ENCODE measurements at regions not wholly inside any gene's neighbourhood (a gene's known extent, or its start where the extent isn't known, plus 50 kb on each side); places are given as distances from the start of the nearest gene placed in this dataset.

- H3K36me3 Mint-ChIP-seq (ENCODE audit: unreplicated experiment): no peaks in the 10 kb centered on the region
- DNase-seq (ENCODE audit: extremely low spot score, unreplicated experiment): no peak
- H3K27me3 Mint-ChIP-seq (ENCODE audit: unreplicated experiment): peaks cover 3% of the 10 kb centered on the region
- no peak overlapping the region for H3K4me3 Mint-ChIP-seq (ENCODE audit: unreplicated experiment)
- peaks cover 11% of the 10 kb centered on the region for H3K4me1 Mint-ChIP-seq (ENCODE audit: unreplicated experiment)
- no peak for TF ChIP-seq CTCF (IDR thresholded peaks at IDR 0.05)
- H3K9me3 Mint-ChIP-seq (ENCODE audit: unreplicated experiment): no peaks in the 10 kb centered on the region
- H3K27ac Mint-ChIP-seq (ENCODE audit: unreplicated experiment): no peak overlapping the region
Observed at GRCh38 chr6:8194490-8194889, 92.1 kb upstream of the EEF1E1 start.

- no peak overlapping the region for H3K27ac Mint-ChIP-seq (ENCODE audit: unreplicated experiment)
- peaks cover 3% of the 10 kb centered on the region for H3K27me3 Mint-ChIP-seq (ENCODE audit: unreplicated experiment)
- no peak for TF ChIP-seq CTCF (IDR thresholded peaks at IDR 0.05)
- no peak overlapping the region for H3K4me3 Mint-ChIP-seq (ENCODE audit: unreplicated experiment)
- no peaks in the 10 kb centered on the region for H3K9me3 Mint-ChIP-seq (ENCODE audit: unreplicated experiment)
- H3K4me1 Mint-ChIP-seq (ENCODE audit: unreplicated experiment): peaks cover 11% of the 10 kb centered on the region
- no peak for DNase-seq (ENCODE audit: extremely low spot score, unreplicated experiment)
- H3K36me3 Mint-ChIP-seq (ENCODE audit: unreplicated experiment): no peaks in the 10 kb centered on the region
Observed at GRCh38 chr6:8193541-8193940, 91.2 kb upstream of the EEF1E1 start.

GRCh38 chr6:8192597-8192996 lies 90.2 kb upstream of the EEF1E1 start:
- peaks cover 6% of the 10 kb centered on the region for H3K27me3 Mint-ChIP-seq (ENCODE audit: unreplicated experiment)
- H3K9me3 Mint-ChIP-seq (ENCODE audit: unreplicated experiment): no peaks in the 10 kb centered on the region
- H3K4me3 Mint-ChIP-seq (ENCODE audit: unreplicated experiment): no peak overlapping the region
- no peak for TF ChIP-seq CTCF (IDR thresholded peaks at IDR 0.05)
- H3K36me3 Mint-ChIP-seq (ENCODE audit: unreplicated experiment): no peaks in the 10 kb centered on the region
- DNase-seq (ENCODE audit: extremely low spot score, unreplicated experiment): no peak
- H3K4me1 Mint-ChIP-seq (ENCODE audit: unreplicated experiment): peaks cover 11% of the 10 kb centered on the region
- H3K27ac Mint-ChIP-seq (ENCODE audit: unreplicated experiment): no peak overlapping the region

GRCh38 chr6:8192067-8192466 lies 89.7 kb upstream of the EEF1E1 start:
- no peak overlapping the region for H3K4me3 Mint-ChIP-seq (ENCODE audit: unreplicated experiment)
- no peak for TF ChIP-seq CTCF (IDR thresholded peaks at IDR 0.05)
- H3K9me3 Mint-ChIP-seq (ENCODE audit: unreplicated experiment): no peaks in the 10 kb centered on the region
- no peak overlapping the region for H3K27ac Mint-ChIP-seq (ENCODE audit: unreplicated experiment)
- peaks cover 11% of the 10 kb centered on the region for H3K4me1 Mint-ChIP-seq (ENCODE audit: unreplicated experiment)
- DNase-seq (ENCODE audit: extremely low spot score, unreplicated experiment): no peak
- no peaks in the 10 kb centered on the region for H3K36me3 Mint-ChIP-seq (ENCODE audit: unreplicated experiment)
- peaks cover 6% of the 10 kb centered on the region for H3K27me3 Mint-ChIP-seq (ENCODE audit: unreplicated experiment)

GRCh38 chr6:8191629-8192028 lies 89.3 kb upstream of the EEF1E1 start:
- Mint-ChIP-seq H3K36me3 (ENCODE audit: unreplicated experiment) (no peaks in the 10 kb centered on the region), H3K27ac (ENCODE audit: unreplicated experiment) (no peak overlapping the region), H3K4me1 (ENCODE audit: unreplicated experiment) (peaks cover 11% of the 10 kb centered on the region), H3K27me3 (ENCODE audit: unreplicated experiment) (peaks cover 6% of the 10 kb centered on the region), H3K4me3 (ENCODE audit: unreplicated experiment) (no peak overlapping the region), H3K9me3 (ENCODE audit: unreplicated experiment) (no peaks in the 10 kb centered on the region)
- TF ChIP-seq CTCF (IDR thresholded peaks at IDR 0.05): no peak
- no peak for DNase-seq (ENCODE audit: extremely low spot score, unreplicated experiment)

Data from osteocyte (in vitro differentiated cells).